Limb (tissue), 2 donors: ENCODE measurements at regions not wholly inside any gene's neighbourhood (a gene's known extent, or its start where the extent isn't known, plus 50 kb on each side); places are given as distances from the start of the nearest gene placed in this dataset.
"Not testable (repeated sequence)": the region's sequence is repeated elsewhere in the genome, so short reads cannot be mapped to it uniquely, and the experiment has no call there.

Experiments used
- DNase-seq, 2 donors: peaks; one replicate each; pipeline ENCODE4 v3.0.0-alpha.2; 2016; ENCODE audit errors: extremely low spot score in 2 of 2

DNA sequence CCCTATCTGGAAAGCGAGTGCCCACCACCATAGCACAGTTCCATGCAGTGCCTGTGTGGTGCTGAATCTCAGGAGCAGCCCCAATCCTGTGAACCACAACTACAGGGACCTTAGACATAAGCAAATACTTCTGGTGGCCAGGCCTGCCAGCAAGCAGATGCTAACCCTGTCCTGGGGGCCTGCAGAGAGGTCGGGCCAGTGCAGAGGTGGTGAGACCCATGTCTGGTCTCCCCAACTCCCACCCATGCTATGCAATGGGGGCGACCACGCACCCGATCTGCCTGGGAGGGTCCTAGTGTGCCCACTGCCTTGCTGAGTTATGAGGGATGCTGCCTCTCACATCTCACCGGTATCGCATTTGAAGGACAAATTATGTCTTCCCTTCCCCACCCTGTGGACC is 151.6 kb upstream of the ZNF337 start:
- DNase-seq: no peak

DNA sequence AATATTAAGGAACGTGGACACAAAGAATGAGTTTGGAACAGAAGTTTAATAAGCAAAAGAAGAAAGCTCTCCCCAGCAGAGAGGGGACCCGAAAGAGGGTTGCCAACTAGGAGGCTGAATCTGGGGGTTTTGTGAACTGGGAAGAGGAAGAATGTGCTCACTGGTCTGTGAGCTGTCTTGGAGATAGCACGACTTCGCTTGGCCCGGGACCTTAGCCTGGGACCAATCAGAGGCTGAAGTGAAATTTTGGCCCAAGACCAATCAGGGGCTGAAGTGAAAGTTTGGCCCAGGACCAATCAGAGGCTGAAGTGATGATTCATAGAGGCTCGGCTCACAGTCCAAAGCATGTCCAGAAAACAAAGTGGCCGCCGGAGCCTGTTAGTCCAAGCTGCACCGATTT is 148.0 kb upstream of the ZNF337 start:
- DNase-seq: not testable (repeated sequence)

DNA sequence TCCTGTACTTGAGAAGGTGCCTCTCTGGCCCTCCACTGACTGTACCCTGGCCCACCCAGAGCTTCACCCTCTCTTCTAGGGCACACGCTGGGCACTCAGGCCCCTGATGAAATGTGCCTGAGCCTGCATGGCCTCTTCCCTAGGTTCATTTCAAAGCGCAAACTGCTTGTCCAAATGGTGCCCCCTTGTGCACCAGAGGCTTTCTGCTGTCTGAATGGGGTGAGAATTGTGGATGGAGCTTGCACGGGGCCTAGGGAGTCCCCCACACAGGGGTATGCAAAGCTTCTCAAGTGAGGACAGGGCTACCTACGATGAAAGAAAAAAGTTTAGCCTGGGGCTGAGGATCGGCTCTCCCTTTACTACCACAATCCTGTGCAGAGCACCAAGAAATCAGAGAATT is 116.9 kb upstream of the ZNF337 start:
- not testable (repeated sequence) for DNase-seq

DNA sequence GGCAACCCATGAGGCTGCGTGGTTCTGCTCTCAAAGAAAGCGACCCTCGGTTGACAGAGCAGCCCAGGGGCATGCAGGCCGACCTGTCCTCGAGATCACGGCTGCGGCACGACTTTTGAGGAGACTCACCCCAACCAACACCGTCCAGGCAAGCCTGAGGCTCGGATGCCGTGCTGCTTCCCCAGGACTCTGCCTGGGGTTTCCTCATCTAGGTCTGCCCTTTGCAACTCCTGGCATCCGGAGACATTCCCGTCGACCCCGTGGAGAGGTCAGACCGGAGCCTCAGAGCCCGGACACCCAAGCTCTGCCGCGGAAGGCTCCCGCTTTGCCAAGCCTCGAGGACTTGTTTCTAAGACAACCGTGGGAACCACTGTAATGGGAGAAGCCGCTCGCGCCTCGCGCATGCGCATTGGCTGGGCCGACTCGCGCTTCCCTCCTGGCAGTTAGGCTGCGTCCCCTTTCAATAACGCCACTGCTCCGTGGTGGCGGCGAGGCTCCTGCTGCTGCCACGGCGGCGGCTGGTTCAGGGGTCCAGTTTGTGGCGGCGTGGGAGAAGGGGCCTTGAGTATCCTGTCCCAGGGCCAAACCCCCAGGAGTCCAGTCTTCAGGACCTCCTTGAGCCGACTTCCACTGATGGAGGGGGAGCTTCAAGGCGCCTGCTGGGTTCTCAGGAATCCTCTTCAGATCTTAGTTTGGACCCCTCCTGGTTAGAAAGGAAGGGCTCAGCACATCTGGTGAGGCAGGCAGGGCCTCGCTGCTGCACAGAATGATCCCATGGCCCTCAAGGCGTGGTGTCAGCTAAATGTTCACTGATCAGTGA is 101.7 kb upstream of the ZNF337 start:
- not testable (repeated sequence) for DNase-seq

DNA sequence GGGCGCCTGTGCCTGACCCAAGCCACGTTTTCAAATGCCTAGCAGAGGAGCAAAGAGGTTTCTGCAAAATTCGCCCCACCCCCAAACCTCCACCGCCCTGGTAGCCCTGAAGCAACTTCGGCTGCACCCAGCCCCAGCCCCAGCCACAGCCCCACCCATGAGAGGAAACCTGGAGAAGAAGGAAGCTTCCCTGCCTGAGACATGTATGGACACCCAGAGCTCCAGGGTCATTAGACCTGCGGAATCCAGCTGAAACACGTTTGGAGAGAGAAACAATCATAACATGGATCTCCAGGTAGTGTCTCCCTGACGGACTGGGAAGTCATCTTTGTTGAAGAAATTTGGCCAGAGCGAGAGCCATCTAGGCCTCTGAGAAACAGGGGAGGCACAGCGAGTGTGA is 100.4 kb upstream of the ZNF337 start:
- DNase-seq: not testable (repeated sequence)

DNA sequence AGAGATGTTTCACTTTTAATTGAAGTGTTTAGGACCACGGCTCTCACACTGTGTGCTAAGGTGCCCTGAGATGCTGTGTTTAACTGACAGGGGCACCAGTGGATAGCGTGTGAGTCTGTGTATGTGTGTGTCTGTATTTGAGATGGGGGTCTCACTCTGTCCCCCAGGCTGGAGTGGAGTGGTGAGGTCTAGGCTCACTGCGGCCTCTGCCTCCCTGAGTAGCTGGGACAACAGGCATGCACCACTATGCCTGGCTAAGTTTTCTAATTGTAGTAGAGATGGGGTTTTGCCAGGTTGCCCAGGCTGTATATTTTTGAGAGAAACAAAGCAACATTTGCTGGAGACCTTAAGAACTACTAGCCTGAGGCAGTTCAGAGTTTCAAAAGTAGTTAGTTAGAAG is 80.6 kb upstream of the ZNF337 start:
- not testable (repeated sequence) for DNase-seq

DNA sequence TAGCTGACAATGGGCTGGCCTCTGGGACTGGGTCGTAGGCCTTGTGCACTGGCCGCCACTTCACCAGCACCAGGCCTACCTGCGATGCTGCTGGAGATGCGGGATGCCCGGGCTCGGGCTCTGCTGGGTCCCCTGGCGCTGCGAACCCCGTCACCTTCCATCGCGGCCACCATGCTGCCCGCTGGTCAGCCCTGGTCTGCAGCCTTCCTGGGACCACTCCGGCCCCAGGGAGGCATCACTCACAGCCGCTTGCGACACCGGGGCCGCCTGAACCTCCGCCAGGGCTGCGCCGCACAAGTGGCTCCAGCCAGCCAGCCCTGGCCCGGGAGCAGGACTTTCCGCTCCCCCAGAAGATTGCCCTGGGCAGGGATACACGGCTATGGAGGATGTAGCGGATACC is 78.1 kb upstream of the ZNF337 start:
- DNase-seq: not testable (repeated sequence)

DNA sequence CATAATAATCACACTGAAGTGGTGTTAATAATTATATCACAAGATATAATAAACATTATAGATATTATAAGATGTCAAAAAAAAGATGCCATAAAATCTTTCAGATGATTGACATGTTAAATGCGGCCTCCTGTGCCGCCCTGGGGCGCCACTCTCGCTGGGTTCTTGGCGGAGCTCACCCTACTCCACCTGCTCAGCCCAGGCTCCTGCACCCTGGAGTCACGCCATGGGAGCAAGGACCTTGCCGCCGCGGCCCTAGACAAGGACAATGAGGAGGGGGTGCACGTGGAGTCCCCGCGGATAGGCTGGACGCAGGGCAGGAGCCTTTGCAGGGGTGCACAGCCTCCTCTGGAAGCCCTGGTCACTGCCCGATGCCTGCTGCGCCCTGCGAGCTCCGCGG is 77.5 kb upstream of the ZNF337 start:
- DNase-seq: not testable (repeated sequence)

DNA sequence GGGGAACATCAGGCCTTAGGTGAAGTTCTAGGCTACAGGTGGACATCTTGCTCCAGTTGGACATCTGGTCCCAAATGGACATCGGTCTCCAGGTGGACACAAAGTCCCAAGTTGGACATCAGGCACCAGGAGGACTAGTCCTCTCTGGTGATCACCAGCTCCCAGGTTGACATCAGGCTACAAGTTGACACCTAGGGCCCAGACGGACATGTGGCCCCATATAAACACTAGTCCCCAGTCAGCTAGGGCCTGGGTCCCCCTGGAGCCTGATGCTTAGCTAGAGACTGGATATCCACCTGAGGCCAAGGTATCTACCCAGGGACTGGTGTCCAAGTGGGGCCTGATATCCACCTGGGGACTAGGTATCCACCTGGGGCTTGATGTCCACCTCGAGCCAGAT is 75.8 kb upstream of the ZNF337 start:
- not testable (repeated sequence) for DNase-seq

DNA sequence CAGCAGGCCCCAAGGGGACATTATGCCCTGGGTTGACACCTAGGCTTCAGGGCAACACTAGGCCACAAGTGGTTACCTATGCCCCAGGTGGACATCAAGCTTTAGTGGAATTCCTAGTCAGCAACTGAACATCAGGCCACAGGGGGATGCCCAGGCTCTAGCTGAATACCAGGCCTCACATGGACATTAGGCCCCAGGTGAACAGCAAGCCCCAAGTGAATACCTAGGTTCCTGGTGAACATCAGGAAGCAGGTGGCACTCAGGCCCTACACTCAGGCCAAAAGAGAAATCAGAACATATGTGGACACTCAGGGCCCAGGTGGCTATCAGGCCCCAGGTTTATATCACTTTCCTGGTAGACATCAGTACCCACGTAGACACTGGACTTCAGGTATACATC is 75.2 kb upstream of the ZNF337 start:
- not testable (repeated sequence) for DNase-seq

DNA sequence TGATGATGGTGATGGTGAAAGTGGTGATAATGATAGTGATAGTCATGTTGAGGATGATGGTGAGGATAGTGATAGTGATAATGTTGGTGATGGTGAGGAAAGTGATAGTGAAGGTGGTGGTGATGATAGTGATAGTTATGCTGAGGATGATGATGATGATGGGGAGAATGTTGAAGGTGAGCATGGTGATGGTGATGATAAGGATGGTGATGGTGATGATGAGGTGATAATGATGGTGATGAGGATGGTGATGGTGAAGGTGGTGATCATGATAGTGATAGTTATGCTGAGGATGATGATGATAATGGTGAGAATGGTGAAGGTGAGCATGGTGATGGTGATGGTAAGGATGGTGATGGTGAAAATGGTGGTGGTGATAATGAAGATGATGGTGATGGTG is 64.9 kb upstream of the ZNF337 start:
- no peak for DNase-seq

DNA sequence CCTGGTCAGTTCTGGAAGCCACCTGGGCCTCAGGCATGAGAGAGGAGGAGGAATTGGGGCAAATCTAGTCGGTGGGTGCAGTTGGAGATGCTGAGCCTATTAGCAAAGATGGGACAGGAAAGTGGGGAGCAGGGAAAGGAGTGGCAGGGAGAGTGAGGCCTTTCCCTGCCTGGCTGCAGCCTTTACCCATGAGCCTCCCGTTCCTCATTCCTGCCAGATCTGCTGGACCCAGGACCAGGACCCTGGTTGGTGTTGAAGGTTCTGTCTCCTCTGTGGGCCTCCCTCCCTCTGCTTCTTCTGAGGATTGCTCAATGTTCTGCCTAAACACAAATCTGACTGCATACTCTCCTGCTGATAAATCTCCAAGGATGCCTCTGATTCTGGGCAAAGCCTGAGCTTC is 64.4 kb upstream of the ZNF337 start:
- not testable (repeated sequence) for DNase-seq

DNA sequence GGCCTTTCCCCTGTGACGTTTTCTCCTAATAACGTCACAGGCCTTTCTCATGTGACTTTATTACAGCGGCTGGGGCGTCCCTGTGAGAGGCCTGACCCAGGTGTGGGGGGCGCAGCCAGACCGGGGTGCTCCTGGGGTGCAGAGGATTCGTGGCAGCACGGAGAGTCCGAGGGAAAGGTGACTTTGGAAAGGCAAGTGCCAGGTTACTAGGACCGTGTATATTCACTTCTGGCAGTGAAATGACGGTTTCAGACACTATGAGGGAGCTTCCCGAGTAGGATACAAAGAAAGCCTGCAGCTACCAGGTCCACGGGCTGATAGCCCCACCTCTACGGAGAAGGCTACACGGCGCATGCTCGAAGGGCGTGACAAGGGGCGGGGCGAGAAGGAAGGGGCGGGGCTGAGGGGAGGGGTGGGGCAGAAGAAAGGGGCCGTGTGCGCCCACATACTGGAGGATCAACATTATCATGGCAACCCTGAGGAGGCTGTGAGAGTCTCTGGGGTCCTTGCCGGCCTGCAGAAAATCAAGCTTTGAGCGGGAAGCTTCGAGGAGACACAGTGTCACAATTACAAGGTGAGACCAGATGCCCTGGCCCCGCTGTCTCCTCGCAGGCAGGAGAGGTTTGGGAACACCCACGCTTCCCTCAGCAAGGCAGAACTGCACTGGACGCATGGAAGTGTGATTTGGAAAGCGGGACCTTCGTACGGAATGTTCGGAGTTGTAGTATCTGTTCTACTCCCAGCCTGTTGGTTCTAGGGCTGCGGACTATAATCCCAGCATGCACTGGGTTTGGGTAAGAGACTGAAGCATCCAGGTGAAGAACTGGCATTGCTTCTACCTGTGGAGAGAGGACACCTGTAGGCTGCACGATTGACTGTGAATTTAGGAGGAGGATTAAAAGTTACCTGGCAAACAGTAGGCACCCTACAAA is 54.4 kb upstream of the ZNF337 start:
- DNase-seq: peak; percentile 31 to 80

DNA sequence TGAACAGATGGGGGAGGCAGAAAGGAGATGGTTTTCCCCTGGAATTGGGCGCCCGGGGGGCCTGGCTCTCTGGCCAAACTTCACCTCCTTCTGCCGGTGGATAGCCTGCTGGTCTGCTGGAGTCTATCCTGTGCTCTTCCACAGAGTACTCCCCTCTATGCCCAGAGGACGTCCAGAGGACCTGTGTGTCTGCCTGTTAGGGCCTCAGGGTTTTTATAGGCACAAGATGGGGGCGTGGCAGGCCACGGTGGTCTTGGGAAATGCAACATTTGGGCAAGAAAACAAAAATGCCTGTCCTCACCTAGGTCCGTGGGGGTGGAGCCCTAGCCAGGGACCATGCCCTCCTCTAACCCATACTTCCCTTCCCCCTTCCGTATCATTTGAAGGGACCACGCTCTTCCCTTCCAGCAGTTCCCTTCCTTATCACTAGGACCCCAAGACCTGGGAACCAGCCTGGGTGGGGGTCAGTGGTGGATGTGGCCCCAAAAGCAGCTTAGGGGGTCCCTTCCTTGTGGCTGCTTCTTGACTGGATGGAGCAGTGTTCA is 53.6 kb upstream of the ZNF337 start:
- DNase-seq: no peak

DNA sequence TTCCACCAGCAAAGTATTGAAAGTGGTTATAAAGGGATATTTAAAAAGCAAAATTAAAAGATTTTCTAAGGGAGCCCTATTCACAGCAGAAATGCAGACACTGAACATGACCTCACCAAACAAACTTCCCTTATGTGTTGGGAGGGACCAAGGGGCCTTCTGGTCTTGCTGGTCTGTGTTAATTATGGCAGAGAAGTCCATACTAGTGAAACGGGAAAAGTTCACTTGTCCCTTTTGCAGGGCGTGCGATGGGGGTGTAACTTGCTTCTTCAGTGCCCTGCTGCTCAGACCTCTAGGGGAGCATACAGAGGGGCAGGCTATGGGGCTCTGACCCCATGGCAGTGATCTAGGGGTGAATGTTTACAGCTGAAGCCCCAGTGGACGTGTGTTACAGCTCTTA is 53.0 kb upstream of the ZNF337 start:
- DNase-seq: no peak
